Memory B cell (primary cell): ENCODE measurements at regions not wholly inside any gene's neighbourhood (a gene's known extent, or its start where the extent isn't known, plus 50 kb on each side); places are given as distances from the start of the nearest gene placed in this dataset.

Experiments
- ATAC-seq: fragments of 150-1000 bp; cut with Tn5 transposase; 2 replicates; pipeline ENCODE4 v1.10.0; 2021; ENCODE audit warnings: low read depth, mild to moderate bottlenecking, moderate library complexity
- DNase-seq, 2 donors: peaks; one replicate each; pipeline ENCODE4 v3.0.0; 2022; ENCODE audit warnings: low spot score in 2 of 2
- H3K27ac Mint-ChIP-seq: one replicate; pipeline ENCODE4 v1.8.0; 2022; ENCODE audit warnings: mild to moderate bottlenecking, moderate library complexity, mixed read lengths
- H3K27me3 Mint-ChIP-seq: one replicate; pipeline ENCODE4 v1.8.0; 2022; ENCODE audit warnings: mixed read lengths
- H3K36me3 Mint-ChIP-seq: one replicate; pipeline ENCODE4 v1.8.0; 2022; ENCODE audit warnings: mild to moderate bottlenecking, mixed read lengths
- H3K4me1 Mint-ChIP-seq: one replicate; pipeline ENCODE4 v1.8.0; 2022; ENCODE audit warnings: mixed read lengths
- H3K4me3 Mint-ChIP-seq: one replicate; pipeline ENCODE4 v1.8.0; 2022; ENCODE audit warnings: mild to moderate bottlenecking, moderate library complexity, mixed read lengths
- H3K9me3 Mint-ChIP-seq: one replicate; pipeline ENCODE4 v1.8.0; 2022; ENCODE audit warnings: mixed read lengths

DNA sequence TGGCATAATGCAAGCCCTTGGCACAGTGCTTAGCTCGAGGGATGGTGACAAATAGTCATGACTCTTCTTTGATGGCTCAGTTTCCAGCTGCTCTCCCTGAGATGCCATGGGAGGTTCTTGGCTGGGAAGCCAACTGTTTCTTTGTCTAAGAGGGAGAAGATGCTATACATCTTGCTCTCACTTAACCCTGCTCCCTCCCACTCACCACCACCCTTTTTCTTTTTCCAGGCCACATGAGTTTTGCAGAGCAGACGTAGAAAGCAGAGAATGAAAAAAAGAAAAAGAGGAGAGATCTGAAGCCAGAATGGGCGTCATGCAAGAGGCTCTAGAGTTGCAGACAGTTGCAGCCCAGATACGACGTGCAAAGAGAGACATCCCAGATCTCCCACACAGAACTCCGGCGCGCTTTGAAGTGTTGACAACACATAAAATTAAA, 160.5 kb downstream of the FGF18 start:
- Mint-ChIP-seq H3K27me3 (peaks cover 11% of the 10 kb centered on the region), H3K36me3 (no peaks in the 10 kb centered on the region), H3K4me3 (no peak overlapping the region), H3K9me3 (peaks cover 2% of the 10 kb centered on the region), H3K4me1 (no peaks in the 10 kb centered on the region), H3K27ac (no peak overlapping the region)
- no peak for DNase-seq
- no peak for ATAC-seq

GRCh38 chr5:171580502-171581265, 161.2 kb downstream of the FGF18 start:
- DNase-seq, result no peak
- no peak overlapping the region for H3K27ac Mint-ChIP-seq
- peaks cover 2% of the 10 kb centered on the region for H3K9me3 Mint-ChIP-seq
- H3K4me1 Mint-ChIP-seq, result no peaks in the 10 kb centered on the region
- H3K36me3 Mint-ChIP-seq, result no peaks in the 10 kb centered on the region
- no peak for ATAC-seq
- peaks cover 11% of the 10 kb centered on the region for H3K27me3 Mint-ChIP-seq
- H3K4me3 Mint-ChIP-seq, result no peak overlapping the region

GRCh38 chr5:171581781-171582180, 162.3 kb downstream of the FGF18 start:
- no peaks in the 10 kb centered on the region for H3K4me1 Mint-ChIP-seq
- H3K27ac Mint-ChIP-seq, result no peak overlapping the region
- no peaks in the 10 kb centered on the region for H3K36me3 Mint-ChIP-seq
- H3K9me3 Mint-ChIP-seq, result no peaks in the 10 kb centered on the region
- ATAC-seq (no peak), DNase-seq (no peak)
- H3K27me3 Mint-ChIP-seq, result peaks cover 8% of the 10 kb centered on the region
- no peak overlapping the region for H3K4me3 Mint-ChIP-seq

DNA sequence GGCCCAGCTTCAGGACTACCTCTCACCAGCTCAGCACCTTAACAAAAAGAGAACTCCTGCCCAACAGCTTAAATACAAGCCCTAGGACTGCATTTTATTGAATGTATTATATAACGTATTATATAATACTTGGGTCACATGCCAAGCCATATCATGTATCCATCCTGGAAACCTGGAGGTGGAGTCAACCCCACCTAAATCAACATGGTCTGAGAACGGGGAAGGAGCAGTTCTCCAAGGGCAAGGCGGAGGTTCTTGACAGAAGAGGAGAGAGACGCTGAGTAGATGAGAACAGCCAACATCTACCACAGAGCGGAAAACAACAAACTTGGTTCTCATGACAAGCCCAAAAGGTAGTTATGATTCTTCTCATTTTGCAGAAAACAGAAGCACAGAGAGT, 163.4 kb downstream of the FGF18 start:
- H3K36me3 Mint-ChIP-seq, result no peaks in the 10 kb centered on the region
- DNase-seq, result no peak
- no peak overlapping the region for H3K27ac Mint-ChIP-seq
- no peak for ATAC-seq
- peaks cover 9% of the 10 kb centered on the region for H3K27me3 Mint-ChIP-seq
- H3K4me3 Mint-ChIP-seq, result no peak overlapping the region
- no peaks in the 10 kb centered on the region for H3K9me3 Mint-ChIP-seq
- no peaks in the 10 kb centered on the region for H3K4me1 Mint-ChIP-seq

DNA sequence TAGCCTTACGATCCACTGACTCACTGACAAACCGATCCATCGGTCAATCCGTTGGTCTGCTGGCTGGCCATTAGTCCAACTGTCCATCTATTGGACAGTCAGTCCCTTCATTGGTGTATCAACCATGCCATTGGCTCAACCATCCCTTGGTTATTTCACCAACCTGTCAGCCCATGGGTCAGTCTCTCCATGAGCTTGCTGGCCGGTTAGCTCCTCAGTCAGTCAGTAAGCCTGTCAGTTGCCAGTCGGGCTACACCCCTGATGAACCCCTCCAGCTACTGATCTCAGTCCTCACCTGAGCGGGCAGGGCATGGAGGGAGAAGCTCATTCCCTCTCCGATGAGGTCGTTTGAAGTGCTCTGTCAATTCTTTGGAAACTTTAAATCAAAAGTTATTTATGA, 166.5 kb downstream of the FGF18 start:
- H3K27ac Mint-ChIP-seq, result no peak overlapping the region
- no peak for ATAC-seq
- no peaks in the 10 kb centered on the region for H3K4me1 Mint-ChIP-seq
- DNase-seq, result no peak
- H3K9me3 Mint-ChIP-seq, result no peaks in the 10 kb centered on the region
- no peaks in the 10 kb centered on the region for H3K36me3 Mint-ChIP-seq
- H3K27me3 Mint-ChIP-seq, result peaks cover 12% of the 10 kb centered on the region
- H3K4me3 Mint-ChIP-seq, result no peak overlapping the region

GRCh38 chr5:171586436-171586835, 167.0 kb downstream of the FGF18 start:
- ATAC-seq, result no peak
- Mint-ChIP-seq H3K27ac (no peak overlapping the region), H3K4me3 (no peak overlapping the region), H3K36me3 (no peaks in the 10 kb centered on the region), H3K4me1 (no peaks in the 10 kb centered on the region), H3K9me3 (no peaks in the 10 kb centered on the region), H3K27me3 (peaks cover 12% of the 10 kb centered on the region)
- no peak for DNase-seq

DNA sequence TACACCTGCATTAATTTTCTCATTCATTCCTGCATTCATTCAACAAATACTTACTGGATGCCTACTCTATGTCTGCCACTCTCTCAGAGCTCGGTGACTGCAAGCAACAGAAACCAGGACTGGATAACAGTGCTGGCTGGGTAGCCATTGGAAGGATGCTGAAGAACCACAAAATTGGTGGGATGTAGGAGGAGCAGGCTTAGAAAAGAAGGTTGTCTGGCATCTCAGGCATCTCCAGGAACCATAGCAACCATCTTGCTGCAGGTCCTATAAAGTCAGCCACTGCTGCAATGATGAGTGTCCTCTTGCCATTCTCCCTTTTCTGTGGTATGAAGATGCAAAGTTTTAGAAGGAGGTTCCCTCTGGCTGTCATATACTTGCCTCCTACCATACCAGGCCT, 168.6 kb downstream of the FGF18 start:
- no peak overlapping the region for H3K27ac Mint-ChIP-seq
- H3K36me3 Mint-ChIP-seq, result no peaks in the 10 kb centered on the region

GRCh38 chr5:171588790-171589189, 169.3 kb downstream of the FGF18 start:
- Mint-ChIP-seq H3K9me3 (no peaks in the 10 kb centered on the region), H3K36me3 (no peaks in the 10 kb centered on the region), H3K27ac (no peak overlapping the region), H3K4me1 (no peaks in the 10 kb centered on the region), H3K27me3 (peaks cover 10% of the 10 kb centered on the region), H3K4me3 (no peak overlapping the region)
- ATAC-seq (no peak), DNase-seq (no peak)

More for the DNA sequence above, 168.6 kb downstream of the FGF18 start:
- Mint-ChIP-seq H3K9me3 (no peaks in the 10 kb centered on the region), H3K4me1 (no peaks in the 10 kb centered on the region), H3K4me3 (no peak overlapping the region), H3K27me3 (peaks cover 10% of the 10 kb centered on the region)
- no peak for DNase-seq
- no peak for ATAC-seq

GRCh38 chr5:171589461-171589860, 170.0 kb downstream of the FGF18 start:
- H3K4me1 Mint-ChIP-seq, result no peaks in the 10 kb centered on the region
- no peaks in the 10 kb centered on the region for H3K36me3 Mint-ChIP-seq
- peaks cover 9% of the 10 kb centered on the region for H3K27me3 Mint-ChIP-seq

GRCh38 chr5:171592076-171592475, 172.6 kb downstream of the FGF18 start:
- H3K4me3 Mint-ChIP-seq, result no peak overlapping the region
- DNase-seq, result no peak
- H3K36me3 Mint-ChIP-seq, result no peaks in the 10 kb centered on the region
- no peak overlapping the region for H3K27ac Mint-ChIP-seq
- no peaks in the 10 kb centered on the region for H3K9me3 Mint-ChIP-seq
- no peaks in the 10 kb centered on the region for H3K4me1 Mint-ChIP-seq
- peaks cover 5% of the 10 kb centered on the region for H3K27me3 Mint-ChIP-seq
- no peak for ATAC-seq

More at GRCh38 chr5:171589461-171589860, 170.0 kb downstream of the FGF18 start:
- Mint-ChIP-seq H3K27ac (no peak overlapping the region), H3K9me3 (no peaks in the 10 kb centered on the region), H3K4me3 (no peak overlapping the region)
- no peak for ATAC-seq
- no peak for DNase-seq

GRCh38 chr5:171592736-171593135, 173.3 kb downstream of the FGF18 start:
- DNase-seq, result no peak
- H3K4me3 Mint-ChIP-seq, result no peak overlapping the region
- ATAC-seq, result no peak
- peaks cover 7% of the 10 kb centered on the region for H3K27me3 Mint-ChIP-seq
- H3K4me1 Mint-ChIP-seq, result no peaks in the 10 kb centered on the region
- H3K9me3 Mint-ChIP-seq, result peaks cover 2% of the 10 kb centered on the region
- no peak overlapping the region for H3K27ac Mint-ChIP-seq
- no peaks in the 10 kb centered on the region for H3K36me3 Mint-ChIP-seq

GRCh38 chr5:171593401-171593800, 174.0 kb downstream of the FGF18 start:
- H3K4me3 Mint-ChIP-seq, result no peak overlapping the region
- H3K27me3 Mint-ChIP-seq, result peaks cover 9% of the 10 kb centered on the region
- H3K27ac Mint-ChIP-seq, result no peak overlapping the region
- H3K9me3 Mint-ChIP-seq, result peaks cover 4% of the 10 kb centered on the region
- ATAC-seq, result no peak
- H3K36me3 Mint-ChIP-seq, result no peaks in the 10 kb centered on the region
- no peak for DNase-seq
- no peaks in the 10 kb centered on the region for H3K4me1 Mint-ChIP-seq

- H3K4me1 Mint-ChIP-seq, result no peaks in the 10 kb centered on the region
- H3K36me3 Mint-ChIP-seq, result no peaks in the 10 kb centered on the region
- ATAC-seq, result no peak
- H3K4me3 Mint-ChIP-seq, result no peak overlapping the region
- no peak overlapping the region for H3K27ac Mint-ChIP-seq
- H3K27me3 Mint-ChIP-seq, result peaks cover 14% of the 10 kb centered on the region
- peaks cover 8% of the 10 kb centered on the region for H3K9me3 Mint-ChIP-seq
- DNase-seq, result no peak
Measured at GRCh38 chr5:171593976-171594375, 174.5 kb downstream of the FGF18 start.

- Mint-ChIP-seq H3K9me3 (peaks cover 8% of the 10 kb centered on the region), H3K27ac (no peak overlapping the region), H3K36me3 (no peaks in the 10 kb centered on the region), H3K4me1 (no peaks in the 10 kb centered on the region), H3K27me3 (peaks cover 12% of the 10 kb centered on the region), H3K4me3 (no peak overlapping the region)
- no peak for ATAC-seq
- DNase-seq, result no peak
Measured at GRCh38 chr5:171595401-171595800, 176.0 kb downstream of the FGF18 start.

DNA sequence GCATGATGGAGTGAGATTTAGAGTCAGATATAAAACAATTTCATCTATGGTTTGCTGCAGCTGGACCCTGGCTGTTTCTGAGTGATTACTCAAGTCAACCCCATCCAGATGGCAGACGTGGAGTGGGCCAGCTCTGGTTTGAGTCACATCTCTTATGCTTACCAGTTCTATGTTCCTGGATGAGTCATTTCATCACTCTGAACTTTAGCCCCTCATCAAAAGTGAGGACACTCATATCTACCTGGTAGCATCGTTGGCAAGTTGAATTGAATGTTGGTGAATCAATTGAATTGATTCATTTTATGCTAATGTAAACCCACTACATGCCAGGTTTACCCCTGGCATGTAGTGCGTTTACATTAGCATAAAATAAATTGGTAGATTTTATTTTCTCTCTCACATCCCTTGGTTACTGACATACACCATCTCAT, 176.4 kb downstream of the FGF18 start:
- no peaks in the 10 kb centered on the region for H3K36me3 Mint-ChIP-seq
- peaks cover 8% of the 10 kb centered on the region for H3K9me3 Mint-ChIP-seq
- H3K4me1 Mint-ChIP-seq, result peaks cover 3% of the 10 kb centered on the region
- no peak overlapping the region for H3K27ac Mint-ChIP-seq
- H3K4me3 Mint-ChIP-seq, result no peak overlapping the region
- peaks cover 11% of the 10 kb centered on the region for H3K27me3 Mint-ChIP-seq
- no peak for ATAC-seq
- DNase-seq, result no peak
